HG03039 (cell line): ENCODE measurements at regions not wholly inside any gene's neighbourhood (a gene's known extent, or its start where the extent isn't known, plus 50 kb on each side); places are given as distances from the start of the nearest gene placed in this dataset.
"Not testable (repeated sequence)": the region's sequence is repeated elsewhere in the genome, so short reads cannot be mapped to it uniquely, and the experiment has no call there.

Source experiments
- ATAC-seq: cut with Tn5 transposase; IDR thresholded peaks from one replicate; pipeline ENCODE4 v1.9.1; 2021; ENCODE audit warnings: mild to moderate bottlenecking, moderate library complexity; ENCODE audit not compliant: unreplicated experiment

DNA sequence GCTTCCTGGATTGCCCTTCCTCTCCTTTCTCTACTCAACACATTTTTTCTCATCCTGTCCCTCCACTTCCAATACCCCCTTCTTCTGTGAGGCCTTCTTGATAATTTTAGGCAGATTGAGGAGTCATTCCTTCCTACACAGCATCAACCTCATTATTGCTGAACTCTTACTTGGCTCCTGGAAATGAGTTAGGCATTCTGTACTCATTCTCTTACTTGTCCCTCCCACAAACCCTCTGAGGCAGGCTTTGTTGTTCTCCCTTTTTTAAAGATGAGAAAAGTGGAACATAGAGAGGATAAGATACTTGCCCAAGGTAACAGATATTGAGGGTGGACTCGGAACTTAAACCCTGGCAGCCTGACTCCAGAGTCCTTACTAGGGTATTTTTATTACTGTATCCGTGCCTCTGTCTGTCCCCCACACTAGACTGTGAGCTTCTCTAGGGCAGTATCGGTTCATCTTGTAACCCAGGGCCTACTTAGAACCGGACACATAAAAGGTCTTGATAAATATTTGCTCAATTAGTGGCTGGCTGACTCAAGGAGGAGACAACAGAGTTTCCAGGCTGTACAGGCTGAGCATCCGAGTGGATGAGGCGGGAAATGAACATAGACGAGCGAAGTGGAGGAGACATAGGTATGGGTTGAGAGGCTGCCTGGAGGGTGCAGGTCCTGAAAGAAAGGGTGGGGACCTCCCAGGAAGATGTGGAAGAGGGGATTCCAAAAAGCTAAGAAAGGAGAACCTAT lies 148.7 kb upstream of the ATP2B2 start:
- ATAC-seq = no peak

DNA sequence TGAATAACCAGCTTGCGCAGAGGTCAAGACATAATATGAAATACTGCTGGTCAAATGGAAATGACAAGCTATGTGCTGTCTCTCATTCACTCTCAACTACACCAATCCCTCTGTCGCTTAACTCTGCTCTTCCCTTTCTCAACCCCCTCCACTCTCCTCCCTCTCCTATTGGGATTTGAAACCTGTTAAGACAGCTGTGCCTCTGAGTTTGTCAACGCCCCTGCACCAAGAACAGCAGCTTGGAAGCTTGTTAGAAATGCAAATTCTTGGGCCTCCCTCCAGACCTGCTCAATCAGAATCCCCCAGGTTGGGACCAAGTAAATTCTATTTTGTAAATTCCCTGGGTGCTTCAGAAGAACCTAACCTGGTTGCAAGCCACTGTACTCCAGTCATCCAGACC lies 149.7 kb upstream of the ATP2B2 start:
- no peak for ATAC-seq

DNA sequence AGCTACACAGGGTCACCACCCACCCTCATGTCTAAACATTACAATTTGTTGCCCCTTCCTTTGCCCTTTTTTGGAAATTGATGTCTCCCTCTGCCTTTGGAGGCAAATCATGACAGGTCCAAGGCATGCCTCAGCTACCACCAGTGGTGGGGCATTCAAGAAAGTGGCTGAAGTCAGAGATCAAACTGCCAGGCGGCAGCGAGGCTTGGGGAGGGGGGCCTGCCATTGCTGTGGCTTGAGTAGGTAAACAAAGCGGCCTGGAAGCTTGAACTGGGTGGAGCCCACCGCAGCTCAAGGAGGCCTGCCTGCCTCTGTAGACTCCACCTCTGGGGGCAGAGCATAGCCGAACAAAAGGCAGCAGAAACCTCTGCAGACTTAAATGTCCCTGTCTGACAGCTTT lies 152.0 kb upstream of the ATP2B2 start:
- not testable (repeated sequence) for ATAC-seq

DNA sequence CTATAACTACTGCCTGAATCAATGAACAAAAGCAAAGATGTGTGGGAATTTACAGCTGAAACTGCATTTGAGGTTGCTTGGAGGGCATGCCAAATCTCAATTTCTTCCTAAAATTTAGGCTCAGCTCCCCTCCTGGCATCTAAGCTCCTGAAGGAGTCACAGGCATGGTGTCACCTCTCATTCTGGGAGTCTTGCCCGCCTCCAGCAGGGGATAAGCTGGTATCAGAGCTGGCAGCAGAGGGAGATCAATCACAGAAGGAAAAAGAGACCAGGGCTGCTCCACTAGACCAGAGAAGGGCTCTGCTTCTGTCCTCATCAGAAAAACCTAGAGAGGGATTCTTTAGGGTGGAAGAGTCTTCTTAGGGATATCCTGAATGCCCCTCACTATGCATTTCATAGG lies 150.4 kb upstream of the SLC6A11 start:
- no peak for ATAC-seq

DNA sequence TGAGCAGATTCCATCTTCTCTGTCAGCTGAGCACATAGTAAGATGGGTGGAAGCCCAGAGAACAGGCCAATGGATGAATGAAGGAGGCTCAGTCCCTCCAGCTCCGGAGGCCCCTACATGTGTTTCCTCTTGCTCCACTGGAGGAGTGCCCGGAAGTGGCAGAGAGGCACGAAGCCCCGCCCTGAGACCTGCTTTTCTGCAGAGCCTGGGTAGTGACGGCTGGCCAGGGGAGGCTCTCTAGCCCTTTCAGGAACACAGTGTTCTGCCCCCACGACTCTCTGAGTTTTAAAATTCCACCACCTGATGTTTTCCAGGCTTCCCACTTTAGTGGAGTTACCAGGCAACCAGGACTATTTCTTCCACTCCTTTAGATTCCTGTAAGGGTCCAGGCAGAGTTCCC lies 149.4 kb upstream of the SLC6A11 start:
- ATAC-seq = no peak

DNA sequence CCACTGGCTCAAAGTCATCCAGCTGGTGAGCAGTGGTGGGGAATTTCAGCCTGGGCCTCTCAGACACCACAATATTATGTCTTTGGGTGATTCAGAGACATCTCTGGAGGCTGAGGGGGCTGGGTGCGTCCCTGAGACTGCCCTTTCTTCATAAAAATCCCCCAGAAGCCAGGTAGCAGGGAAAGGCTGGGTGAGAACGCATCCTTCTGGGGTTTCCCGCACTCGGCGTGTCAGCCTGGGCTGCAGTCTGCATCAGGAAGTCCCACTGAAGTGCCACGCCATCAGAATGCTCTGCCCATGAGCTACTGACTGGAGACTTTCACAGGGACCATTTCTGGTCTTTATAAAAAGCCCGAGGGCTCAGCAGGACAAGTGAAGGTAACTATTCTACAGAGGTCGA lies 148.8 kb upstream of the SLC6A11 start:
- no peak for ATAC-seq

DNA sequence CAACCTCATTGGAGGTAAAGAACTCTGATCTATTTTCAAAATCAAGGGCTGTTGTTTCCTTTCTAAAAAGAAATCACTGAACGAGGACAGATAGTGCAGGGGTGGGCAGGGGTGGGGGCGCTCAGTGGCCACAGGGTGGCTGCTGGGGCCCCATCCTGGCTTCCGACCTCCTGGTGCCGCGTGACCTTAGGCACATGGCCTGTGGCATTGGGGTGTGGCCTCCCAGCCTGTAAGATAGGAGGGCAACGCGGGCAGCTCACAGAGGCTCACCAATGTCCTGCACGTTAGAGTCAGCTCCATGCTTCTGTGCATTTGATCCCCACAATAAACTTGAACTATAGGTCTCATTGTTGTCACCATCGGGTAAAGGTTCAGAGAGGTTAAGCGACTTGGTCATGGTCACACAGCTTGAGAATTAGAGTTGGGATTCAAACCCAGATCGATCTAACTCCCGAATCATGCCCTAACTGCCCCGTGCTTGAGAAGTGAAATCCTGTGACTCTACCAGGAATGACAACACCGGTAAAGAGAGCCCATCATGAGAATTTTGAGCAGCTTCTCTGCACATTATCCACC lies 148.0 kb upstream of the SLC6A11 start:
- no peak for ATAC-seq

DNA sequence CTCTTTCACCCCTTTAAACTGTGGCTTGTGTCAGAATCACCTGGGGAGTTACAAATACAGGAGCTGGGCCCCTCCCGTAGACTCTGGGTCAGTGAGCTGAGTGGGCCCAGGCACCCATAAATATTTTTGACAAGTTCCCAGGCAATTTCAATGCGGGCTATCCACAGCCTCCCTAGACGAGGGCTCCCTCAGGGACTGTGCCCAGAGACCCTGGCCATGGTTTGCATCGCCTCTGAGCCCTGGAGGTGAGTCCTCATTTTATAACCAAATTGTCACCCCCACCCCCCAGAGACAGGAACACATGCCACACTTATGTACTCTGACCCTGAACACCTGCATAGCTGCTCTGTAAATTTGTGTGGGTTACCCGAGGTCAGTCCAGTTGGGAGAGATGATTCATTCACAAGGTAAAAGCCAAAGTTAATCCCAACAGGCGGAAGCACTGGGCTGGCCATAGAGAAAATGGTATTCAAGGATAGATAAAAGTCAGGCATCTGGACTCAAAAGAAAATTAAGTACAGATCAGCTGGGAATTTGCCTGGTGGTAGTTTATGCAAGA lies 146.5 kb upstream of the SLC6A11 start:
- ATAC-seq = no peak

DNA sequence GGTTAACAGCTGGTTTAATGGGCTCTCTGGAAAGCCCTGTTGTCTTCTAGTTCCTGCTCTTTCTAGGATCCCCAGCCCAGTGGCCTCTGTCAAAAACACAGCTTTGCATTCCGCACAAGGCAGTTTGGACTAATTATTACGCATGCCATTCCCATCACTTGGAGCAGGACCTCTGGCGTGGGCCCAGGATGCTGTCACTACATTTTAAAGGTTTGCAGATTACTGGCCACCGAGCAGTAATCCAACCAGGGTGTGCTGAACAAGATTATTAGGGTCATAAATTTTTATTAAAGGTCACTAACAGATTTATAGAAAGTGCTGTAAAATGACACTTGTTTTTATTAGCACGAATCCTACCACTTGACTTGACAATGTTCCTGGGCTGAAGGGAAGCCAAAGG lies 143.6 kb upstream of the SLC6A11 start:
- no peak for ATAC-seq

DNA sequence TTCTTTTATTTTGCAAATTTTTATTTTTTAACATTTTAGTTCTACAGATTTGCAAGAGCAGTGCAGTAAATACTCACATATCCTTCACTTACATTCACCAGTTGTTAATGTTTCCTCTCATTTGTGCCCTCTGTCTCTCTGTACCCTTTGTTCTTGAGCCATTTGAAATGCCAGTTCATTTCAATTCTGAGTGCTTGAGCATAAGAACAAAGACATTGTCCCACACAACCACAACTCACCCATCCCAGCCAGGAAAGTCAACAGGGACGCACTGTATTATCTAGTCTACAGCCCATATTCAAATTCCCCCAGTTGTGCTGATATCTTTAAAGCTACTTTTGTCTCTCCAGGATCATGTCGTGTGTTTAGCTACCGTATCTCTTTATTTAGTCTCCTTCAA lies 141.4 kb upstream of the SLC6A11 start:
- ATAC-seq = no peak

DNA sequence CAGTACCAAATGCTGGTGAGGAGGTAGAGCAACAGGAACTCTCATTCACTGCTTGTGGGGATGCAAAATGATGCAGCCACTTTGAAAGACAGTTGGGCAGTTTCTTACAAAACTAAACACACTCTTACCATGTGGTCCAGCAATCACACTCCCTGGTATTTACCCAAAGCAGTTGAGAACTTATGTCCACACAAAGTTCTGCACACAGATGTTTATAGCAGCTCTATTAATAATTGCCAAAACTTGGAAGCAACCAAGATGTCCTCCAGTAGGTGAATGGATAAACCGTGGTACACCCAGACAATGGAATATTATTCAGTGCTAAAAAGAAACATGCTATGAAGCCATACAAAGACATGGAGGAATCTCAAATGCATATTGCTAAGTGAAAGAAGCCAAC lies 139.1 kb upstream of the SLC6A11 start:
- ATAC-seq = no peak

DNA sequence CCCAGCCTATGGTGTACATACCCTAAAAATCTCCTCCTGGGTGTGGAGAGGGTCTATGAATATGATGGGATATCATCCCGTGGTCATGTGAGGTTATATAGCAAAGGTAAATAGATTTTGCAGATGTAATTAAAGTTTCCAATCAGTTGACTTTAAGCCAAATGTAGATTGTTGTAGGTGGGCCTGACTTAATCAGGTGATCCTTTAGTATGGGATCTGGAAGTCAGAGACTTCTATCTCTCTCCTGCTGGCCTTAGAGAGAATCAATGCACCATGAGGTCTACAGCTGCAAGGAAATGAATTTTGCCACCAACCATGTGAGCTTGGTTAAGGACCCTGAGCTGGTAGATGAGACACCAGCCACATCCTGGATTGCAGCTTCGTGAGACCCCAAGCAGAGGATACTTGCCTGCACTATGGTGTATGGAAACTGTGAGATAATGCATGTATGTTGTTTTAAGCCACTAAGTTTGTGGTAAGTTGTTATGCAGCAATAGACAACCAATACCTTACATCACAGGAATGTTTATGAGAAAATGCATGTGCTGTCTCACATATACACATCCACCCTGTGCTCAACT lies 137.1 kb upstream of the SLC6A11 start:
- ATAC-seq = no peak

DNA sequence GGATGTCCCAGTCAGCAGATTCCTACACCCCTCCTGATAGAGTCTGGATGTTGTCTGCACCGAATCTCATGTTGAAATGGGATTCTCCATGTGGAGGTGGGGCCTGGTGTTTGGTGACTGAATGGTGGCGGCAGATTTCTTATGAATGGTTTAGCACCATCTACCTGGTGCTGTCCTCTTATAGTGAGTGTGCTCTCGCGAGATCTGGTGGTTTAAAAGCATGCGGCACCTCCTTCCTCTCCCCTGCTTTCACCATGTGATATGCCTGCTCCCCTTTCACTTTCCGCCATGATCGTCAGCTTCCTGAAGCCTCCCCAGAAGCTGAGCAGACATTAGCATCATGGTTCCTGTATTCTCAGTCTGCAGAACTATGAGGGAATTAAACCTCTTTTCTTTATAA lies 135.2 kb upstream of the SLC6A11 start:
- ATAC-seq = no peak

DNA sequence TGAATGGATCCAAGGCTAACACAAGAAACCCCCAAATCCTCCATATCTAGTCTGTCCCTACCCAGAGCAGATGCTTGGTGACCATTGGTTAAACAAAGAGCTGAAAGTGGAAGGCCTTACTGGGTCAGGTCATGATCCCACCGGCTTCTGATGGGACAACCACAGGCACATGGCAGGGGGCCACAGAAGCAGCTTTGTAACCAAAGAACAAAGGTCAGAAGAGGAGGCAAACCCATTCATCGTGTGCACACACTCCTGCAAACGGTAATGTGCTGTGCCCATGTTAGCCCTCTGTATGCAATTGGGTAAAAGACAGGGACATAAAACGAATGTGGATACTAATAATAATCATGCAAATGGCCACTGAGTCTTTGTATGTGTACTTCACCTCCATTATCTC lies 133.3 kb upstream of the SLC6A11 start:
- ATAC-seq = no peak

DNA sequence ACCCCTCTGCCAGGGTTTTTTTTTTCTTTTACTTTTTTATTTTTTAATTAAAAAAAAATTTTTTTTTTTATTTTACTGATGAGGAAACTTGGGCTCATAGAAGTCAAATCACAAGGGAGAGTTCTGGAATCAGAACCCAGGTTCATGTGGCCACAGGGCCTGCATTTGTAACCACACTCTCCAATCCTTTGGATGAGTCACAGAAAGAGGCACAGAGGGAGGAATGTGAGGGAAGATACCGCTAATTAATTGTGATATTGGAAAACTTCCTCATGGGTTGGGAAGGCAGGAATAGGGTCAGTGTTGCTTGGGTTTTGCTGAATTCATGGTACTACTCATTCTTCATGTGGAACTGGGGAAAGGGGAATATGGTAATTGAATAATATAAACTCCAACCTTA lies 132.9 kb upstream of the SLC6A11 start:
- no peak for ATAC-seq

DNA sequence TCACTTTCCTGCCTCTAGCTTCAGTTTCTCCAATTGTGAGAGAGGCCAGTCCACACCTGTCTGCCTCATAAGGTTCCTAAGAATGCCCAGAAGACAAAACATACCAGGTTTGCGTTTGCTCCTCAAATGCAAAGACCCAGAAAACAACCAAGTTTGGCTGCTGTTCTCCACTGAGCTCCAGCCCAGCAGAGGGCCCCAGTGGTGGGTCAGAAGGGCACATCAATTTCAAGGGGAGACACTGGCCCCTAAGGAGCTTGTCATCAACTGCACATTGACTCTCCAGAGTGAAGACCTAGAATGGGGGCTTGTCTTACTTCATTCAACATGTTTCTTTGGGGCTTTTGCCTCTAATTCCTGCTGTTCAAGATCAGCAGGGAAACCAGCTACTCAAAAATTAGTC lies 127.9 kb upstream of the SLC6A11 start:
- no peak for ATAC-seq

DNA sequence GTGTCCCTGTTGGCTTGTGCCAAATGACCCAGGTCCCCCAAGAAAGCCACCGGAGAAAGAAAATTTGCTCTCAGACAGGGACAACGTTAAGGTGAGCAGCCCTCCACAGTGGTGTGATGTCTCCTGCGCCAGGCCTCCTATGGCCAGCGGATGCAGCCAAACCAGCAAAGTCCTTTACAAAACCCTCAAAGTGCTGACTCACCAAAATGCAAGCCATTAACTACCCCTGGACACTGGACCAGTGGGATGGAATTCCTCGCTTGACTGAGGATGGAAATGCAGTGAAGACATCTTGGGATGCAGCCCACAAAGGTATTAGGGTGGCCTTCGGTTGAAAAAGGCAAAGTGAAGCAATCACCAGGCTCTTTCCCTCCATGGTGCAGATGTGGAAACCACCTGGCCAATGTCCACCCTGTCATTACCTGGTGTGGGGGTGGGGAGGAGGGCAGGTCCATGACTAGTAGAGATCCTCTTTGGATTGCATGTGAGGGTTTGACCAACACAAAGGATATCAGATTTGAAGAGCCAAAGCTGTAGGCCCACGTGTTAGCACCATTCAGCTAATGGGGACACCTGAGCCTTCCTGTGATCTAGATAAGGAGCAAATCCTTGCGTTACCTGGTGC lies 127.4 kb upstream of the SLC6A11 start:
- no peak for ATAC-seq

DNA sequence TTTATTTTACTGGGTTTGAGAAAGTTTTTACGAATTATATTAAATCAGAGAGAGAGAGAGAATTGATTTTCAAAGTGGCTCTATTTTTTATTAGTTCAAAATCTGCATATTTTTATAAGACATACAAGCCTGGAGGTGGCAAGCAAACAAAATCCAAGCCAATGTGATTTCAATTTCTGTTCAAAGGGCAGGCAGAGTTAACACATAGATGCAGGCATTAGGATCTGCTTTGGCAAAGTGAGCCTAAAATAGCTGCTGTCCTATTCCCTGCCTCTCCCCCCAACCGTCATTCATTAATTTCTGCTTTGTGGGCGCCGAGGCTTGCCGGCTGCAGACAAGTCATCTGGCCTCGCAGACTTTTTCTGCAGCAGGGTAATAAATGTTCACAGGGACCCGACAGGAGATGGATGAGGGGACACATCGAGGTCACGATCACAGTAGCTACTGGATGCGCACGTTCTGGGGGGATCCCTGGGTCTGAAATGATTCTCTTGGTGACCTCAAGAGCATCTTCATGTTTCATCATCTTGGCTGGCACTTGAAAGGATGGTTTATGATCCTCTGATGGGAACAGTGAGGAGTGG lies 123.9 kb upstream of the SLC6A11 start:
- no peak for ATAC-seq

DNA sequence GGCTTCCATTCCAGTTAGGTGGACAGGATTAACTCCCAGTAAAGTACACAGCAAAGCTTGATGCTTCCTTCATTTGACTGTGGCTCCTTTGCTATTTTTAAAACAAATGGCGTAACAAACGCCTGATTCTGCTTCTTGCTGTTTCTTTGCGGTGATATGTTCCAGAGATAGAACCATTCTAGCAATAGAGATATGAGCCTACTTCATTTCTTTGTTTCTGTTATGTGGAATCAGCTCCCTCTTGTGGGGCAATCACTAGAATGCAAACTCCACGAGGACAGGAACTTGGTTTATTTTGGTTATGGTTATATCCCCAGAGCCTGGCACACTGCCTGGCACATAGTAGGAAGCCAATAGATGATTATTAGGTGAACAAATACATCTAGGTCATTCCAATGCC lies 122.6 kb upstream of the SLC6A11 start:
- no peak for ATAC-seq

DNA sequence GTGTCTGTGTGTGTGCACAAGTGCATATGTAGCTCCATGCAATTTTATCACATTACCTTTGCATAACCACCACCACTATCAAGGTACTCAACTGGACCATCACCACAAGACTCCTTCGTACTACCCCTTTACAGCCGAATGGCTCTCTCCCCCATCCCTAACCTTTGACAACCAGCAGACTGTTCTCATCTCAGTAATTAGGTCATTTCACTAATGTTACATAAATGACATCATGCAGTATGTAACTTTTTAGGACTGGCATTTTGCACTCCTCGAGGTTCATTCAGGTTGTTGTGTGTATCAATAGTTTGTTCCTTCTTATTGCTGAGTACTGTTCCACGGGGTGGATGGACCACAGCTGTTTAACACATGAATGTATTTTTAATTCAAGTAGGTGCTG lies 121.8 kb upstream of the SLC6A11 start:
- no peak for ATAC-seq

DNA sequence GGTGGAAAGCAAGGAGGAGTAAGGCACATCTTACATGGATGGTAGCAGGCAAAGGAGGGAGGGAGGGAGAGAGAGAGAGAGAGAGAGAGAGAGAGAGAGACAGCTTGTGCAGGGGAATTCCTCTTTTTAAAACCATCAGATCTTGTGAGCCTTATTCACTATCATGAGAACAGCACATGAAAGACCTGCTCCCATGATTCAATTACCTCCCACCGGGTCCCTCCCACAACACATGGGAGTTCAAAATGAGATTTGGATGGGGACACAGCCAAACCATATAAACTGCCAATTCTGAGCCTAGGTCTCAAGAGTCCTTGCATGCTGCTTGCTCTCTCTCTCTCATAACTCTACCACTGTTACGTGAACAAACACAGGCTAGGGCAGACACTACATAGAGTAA lies 120.8 kb upstream of the SLC6A11 start:
- not testable (repeated sequence) for ATAC-seq
